ENCODE measurements at regions not wholly inside any gene's neighbourhood (a gene's known extent, or its start where the extent isn't known, plus 50 kb on each side); places are given as distances from the start of the nearest gene placed in this dataset.

DNA sequence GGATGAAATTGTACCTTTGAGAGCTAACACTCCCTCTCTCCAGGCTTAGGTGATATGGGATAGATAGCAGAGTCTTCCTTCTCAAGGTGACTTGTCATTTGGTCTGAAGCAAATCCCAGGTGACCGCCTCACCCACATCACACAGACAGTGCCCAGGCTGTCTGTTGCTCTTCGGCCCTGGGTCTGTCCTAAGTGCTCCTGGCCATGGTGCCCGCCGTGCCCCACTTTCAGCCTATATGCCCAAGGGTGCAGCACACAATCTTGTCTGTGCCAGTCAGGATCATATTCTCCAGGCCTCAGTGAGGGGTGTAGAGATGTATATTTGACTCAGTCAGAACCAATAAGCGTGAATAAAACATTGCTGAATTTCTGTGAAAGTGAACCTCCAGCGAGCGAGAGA, 326.8 kb downstream of the DYSF start:
- no peaks in the 10 kb centered on the region for H3K4me1 ChIP-seq
- ATAC-seq (ENCODE audit: low FRiP score in 2 of 2) (no peak), DNase-seq (no peak)
- no peaks in the 10 kb centered on the region for H3K27me3 ChIP-seq
- H3K27ac ChIP-seq = no peak overlapping the region
- no peaks in the 10 kb centered on the region for H3K9me3 ChIP-seq
- H3K4me3 ChIP-seq = no peak overlapping the region
- no peaks in the 10 kb centered on the region for H3K36me3 ChIP-seq
- 93 to 98% methylated on average over 7 of the region's 7 CpGs for WGBS, 2 donors
- TF ChIP-seq, protein P1, sequence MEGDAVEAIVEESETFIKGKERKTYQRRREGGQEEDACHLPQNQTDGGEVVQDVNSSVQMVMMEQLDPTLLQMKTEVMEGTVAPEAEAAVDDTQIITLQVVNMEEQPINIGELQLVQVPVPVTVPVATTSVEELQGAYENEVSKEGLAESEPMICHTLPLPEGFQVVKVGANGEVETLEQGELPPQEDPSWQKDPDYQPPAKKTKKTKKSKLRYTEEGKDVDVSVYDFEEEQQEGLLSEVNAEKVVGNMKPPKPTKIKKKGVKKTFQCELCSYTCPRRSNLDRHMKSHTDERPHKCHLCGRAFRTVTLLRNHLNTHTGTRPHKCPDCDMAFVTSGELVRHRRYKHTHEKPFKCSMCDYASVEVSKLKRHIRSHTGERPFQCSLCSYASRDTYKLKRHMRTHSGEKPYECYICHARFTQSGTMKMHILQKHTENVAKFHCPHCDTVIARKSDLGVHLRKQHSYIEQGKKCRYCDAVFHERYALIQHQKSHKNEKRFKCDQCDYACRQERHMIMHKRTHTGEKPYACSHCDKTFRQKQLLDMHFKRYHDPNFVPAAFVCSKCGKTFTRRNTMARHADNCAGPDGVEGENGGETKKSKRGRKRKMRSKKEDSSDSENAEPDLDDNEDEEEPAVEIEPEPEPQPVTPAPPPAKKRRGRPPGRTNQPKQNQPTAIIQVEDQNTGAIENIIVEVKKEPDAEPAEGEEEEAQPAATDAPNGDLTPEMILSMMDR (IDR thresholded peaks at IDR 0.05) = no peak
- TF ChIP-seq POLR2A (IDR thresholded peaks at IDR 0.05) (no peak), EP300 (IDR thresholded peaks at IDR 0.05) (no peak), POLR2AphosphoS5 (IDR thresholded peaks at IDR 0.05) (no peak)

DNA sequence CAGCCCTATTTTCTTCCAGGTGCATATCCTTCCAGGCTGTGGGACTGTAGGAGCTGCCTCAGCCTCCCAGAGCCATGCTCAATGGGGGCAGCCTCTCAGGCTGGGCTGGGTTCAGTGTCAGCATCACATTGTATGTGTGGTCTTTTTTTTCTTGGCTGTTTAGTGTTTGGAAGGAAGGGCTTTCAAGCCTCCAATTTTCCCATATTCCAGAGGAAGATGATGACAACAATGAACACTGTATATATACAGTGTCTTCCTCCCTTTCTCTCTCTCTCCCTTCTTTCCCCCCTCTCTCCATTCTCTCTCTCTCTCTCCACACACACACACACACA, 326.4 kb downstream of the DYSF start:
- Histone ChIP-seq H3K36me3 (no peaks in the 10 kb centered on the region), H3K4me3 (no peak overlapping the region), H3K27ac (no peak overlapping the region), H3K4me1 (no peaks in the 10 kb centered on the region), H3K27me3 (no peaks in the 10 kb centered on the region), H3K9me3 (no peaks in the 10 kb centered on the region)
- DNase-seq (no peak), ATAC-seq (ENCODE audit: low FRiP score in 2 of 2) (no peak)
- TF ChIP-seq EP300 (IDR thresholded peaks at IDR 0.05) = no peak
- TF ChIP-seq, protein P1 (IDR thresholded peaks at IDR 0.05) = no peak
- no peak for TF ChIP-seq POLR2A (IDR thresholded peaks at IDR 0.05)
- no peak for TF ChIP-seq POLR2AphosphoS5 (IDR thresholded peaks at IDR 0.05)

DNA sequence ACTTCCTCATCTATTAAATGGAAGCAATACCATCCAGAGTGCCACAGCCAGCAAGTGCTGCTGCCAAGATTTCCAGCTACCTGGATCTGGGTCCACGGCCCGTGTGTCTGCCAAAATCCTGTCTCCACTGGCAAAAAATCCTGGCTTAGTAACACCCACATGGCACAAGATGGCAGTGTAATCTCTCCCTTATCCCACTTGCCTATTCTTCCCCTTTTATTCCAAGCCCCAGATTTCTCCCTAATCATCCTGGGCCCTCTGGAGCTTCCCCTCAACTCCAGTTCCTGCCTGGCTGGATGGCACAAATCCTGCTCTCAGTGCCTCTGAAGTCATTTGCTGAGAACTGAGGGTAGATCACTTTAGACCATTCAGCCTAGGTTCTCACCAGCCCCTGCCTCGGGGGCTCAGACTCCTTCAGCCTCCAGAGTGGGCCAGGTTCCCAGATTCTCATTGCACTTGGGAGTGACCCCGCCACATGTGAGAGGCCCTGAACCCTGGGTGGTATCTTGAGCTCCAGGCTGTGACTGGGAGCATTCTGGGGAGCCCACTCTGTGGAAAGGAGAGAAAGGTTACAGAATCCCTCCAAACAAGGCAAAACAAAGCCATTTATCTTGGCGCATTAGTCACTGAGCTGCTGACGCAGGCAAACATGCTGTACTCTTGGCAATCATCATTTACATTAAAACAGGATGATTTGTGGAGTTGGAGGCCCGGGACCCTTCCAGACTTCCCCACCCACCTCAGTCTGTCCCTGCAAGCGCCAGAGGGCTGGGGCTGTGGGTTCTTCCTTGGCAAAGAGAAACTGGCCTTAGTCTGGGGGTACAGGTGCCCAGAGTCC, 325.8 kb downstream of the DYSF start:
- Histone ChIP-seq H3K4me3 (no peak overlapping the region), H3K4me1 (no peaks in the 10 kb centered on the region), H3K36me3 (no peaks in the 10 kb centered on the region), H3K27ac (no peak overlapping the region), H3K9me3 (no peaks in the 10 kb centered on the region), H3K27me3 (no peaks in the 10 kb centered on the region)
- 76 to 83% methylated on average over 6 to 8 of the region's 8 CpGs for WGBS, 2 donors
- peak in 1 of 2 donors; percentile 16 for DNase-seq
- TF ChIP-seq POLR2A (IDR thresholded peaks at IDR 0.05) (no peak), EP300 (IDR thresholded peaks at IDR 0.05) (no peak), POLR2AphosphoS5 (IDR thresholded peaks at IDR 0.05) (no peak)
- TF ChIP-seq, protein P1 (IDR thresholded peaks at IDR 0.05) = no peak
- no peak for ATAC-seq (ENCODE audit: low FRiP score in 2 of 2)

DNA sequence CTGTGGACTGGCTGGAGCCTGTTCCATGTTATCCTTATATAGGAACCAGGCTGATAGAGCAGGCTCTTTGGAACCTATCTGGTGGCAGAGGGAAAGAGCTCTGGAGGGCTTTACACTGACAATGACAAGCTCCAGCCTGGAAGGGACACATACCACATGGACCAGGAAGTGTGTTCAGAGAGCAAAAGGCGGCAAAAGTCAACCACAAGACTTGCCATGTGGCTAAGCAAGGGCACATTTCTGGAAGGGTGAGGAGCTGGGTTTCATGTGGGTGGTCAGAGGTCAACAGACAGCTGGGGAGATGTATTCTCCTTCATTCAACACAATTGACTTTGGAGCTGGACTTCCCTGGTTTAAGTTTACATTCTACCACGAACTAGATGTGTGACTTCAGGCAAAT, 325.2 kb downstream of the DYSF start:
- Histone ChIP-seq H3K4me3 (no peak overlapping the region), H3K36me3 (no peaks in the 10 kb centered on the region), H3K27me3 (no peaks in the 10 kb centered on the region), H3K27ac (no peak overlapping the region), H3K4me1 (no peaks in the 10 kb centered on the region), H3K9me3 (no peaks in the 10 kb centered on the region)
- 60 to 100% methylated on average over 2 of the region's 2 CpGs for WGBS, 2 donors
- ATAC-seq (ENCODE audit: low FRiP score in 2 of 2) (no peak), DNase-seq (no peak)
- TF ChIP-seq, protein P1 (IDR thresholded peaks at IDR 0.05) = no peak
- no peak for TF ChIP-seq POLR2AphosphoS5 (IDR thresholded peaks at IDR 0.05)
- no peak for TF ChIP-seq POLR2A (IDR thresholded peaks at IDR 0.05)
- TF ChIP-seq EP300 (IDR thresholded peaks at IDR 0.05) = no peak

DNA sequence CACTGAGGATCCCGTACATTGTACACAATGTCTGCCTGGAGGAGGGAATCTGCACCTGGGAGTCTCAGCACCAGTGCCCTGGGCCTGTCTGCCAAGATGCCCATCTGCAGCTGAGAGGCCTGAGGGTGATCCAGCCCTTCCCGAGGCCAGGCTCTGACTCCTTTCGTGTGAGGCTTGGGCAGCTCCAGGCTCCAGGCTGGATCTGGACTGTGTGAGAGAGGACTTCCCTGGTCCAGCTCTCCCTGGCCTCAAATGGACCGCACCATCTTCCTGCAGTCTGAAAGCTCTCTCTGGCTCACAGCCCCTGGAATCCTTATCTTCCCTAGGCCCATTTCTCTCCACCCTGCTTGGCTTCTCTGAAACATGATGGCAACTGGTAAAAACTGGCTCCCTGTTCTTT, 324.6 kb downstream of the DYSF start:
- H3K4me1 ChIP-seq = no peaks in the 10 kb centered on the region
- ATAC-seq (ENCODE audit: low FRiP score in 2 of 2) (no peak), DNase-seq (peak in 1 of 2 donors; percentile 12)
- H3K27me3 ChIP-seq = no peaks in the 10 kb centered on the region
- TF ChIP-seq, protein P1 (IDR thresholded peaks at IDR 0.05) = no peak
- TF ChIP-seq POLR2A (IDR thresholded peaks at IDR 0.05) (no peak), EP300 (IDR thresholded peaks at IDR 0.05) (no peak), POLR2AphosphoS5 (IDR thresholded peaks at IDR 0.05) (no peak)
- no peak overlapping the region for H3K27ac ChIP-seq
- WGBS, 2 donors = 97 to 98% methylated on average over 4 of the region's 4 CpGs
- H3K9me3 ChIP-seq = no peaks in the 10 kb centered on the region
- H3K36me3 ChIP-seq = no peaks in the 10 kb centered on the region
- no peak overlapping the region for H3K4me3 ChIP-seq
